NCI-H187 (cell line): ENCODE measurements at regions not wholly inside any gene's neighbourhood (a gene's known extent, or its start where the extent isn't known, plus 50 kb on each side); places are given as distances from the start of the nearest gene placed in this dataset.
"Not testable (repeated sequence)": the region's sequence is repeated elsewhere in the genome, so short reads cannot be mapped to it uniquely, and the experiment has no call there.

ENCODE experiments used
- DNase-seq, 2 experiments: peaks; one replicate each; lab custom pipeline; 2025; lab: John Stamatoyannopoulos, UW

- no peak for DNase-seq
Observed at GRCh38 chr21:35982717-35983116, 77.6 kb downstream of the SETD4 start.

DNA sequence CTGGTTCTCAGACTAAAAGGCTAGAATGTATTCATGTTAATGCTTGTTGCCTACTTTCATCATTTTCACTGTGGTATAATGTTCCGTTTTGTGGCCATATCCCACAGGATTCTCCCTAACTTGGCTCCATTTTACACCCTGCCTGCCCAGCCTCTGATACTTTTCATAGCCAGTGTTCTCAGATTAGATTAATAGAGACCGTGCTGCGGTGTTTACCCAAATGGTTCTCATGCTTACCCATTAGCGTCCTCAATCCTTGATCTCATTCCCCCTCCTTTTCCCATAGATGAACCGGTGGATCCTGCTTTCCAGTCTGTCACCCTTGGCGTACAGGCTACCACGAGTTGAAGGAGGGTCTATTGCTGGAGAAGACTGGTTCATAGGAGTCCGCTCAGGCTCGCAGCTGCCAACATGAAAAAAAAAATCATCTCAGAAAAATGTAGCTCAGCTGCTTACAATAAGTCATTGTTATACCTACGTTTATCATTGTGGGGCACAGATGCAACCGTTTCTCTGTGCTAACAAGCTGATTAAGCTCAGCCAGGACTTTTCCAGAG, 78.7 kb downstream of the SETD4 start:
- no peak for DNase-seq

DNA sequence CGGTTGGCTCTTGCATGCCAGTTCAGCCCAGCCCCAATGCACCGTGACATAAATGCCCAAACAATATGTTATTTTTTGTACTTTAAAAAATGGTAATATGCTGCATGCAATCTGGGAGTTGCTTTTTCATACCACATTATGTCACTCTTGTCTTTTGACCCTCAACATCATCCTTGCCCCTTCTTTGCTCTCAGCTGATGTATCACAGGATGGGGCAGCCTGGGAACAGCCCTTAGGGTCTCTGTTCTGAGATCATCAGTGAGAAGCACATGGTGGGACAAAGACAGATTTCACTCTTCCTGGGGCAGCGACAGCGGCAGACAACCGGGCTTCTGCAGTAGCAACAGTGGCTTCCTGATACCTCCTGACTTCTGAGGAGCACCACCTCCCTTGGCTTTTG, 79.5 kb downstream of the SETD4 start:
- no peak for DNase-seq

- not testable (repeated sequence) for DNase-seq
Observed at GRCh38 chr21:35977860-35978259, 82.5 kb downstream of the SETD4 start.

DNA sequence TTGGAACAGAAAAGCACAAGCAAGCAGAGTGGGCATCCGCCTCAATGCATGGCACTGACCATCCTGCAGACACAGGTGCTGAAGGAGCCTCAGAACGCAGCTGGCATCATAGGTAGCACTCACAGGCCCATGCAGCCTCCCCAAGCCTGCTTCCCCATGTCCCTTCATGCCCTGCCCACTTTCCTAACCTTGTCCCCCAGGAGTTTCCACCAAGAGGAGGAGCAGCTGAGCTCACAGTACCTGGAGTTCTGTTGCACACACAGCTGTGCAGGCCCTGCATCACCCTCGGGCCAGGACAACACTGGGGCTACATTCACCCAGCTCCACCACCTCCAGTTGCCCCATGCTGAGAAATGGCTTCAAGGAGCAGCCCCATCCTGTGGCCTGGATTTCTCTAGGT, 83.4 kb downstream of the SETD4 start:
- DNase-seq: no peak

GRCh38 chr21:35976481-35976880, 83.8 kb downstream of the SETD4 start:
- no peak for DNase-seq

GRCh38 chr21:35974775-35975174, 85.6 kb downstream of the SETD4 start:
- peak; percentile 72 to 78 for DNase-seq

- DNase-seq: no peak
Observed at GRCh38 chr21:35971824-35972223, 88.5 kb downstream of the SETD4 start.

GRCh38 chr21:35969281-35969680, 91.0 kb downstream of the SETD4 start:
- DNase-seq: no peak

GRCh38 chr21:35968564-35968963, 91.8 kb downstream of the SETD4 start:
- no peak for DNase-seq

- DNase-seq: no peak
Observed at GRCh38 chr21:35965699-35966098, 94.6 kb downstream of the SETD4 start.

DNA sequence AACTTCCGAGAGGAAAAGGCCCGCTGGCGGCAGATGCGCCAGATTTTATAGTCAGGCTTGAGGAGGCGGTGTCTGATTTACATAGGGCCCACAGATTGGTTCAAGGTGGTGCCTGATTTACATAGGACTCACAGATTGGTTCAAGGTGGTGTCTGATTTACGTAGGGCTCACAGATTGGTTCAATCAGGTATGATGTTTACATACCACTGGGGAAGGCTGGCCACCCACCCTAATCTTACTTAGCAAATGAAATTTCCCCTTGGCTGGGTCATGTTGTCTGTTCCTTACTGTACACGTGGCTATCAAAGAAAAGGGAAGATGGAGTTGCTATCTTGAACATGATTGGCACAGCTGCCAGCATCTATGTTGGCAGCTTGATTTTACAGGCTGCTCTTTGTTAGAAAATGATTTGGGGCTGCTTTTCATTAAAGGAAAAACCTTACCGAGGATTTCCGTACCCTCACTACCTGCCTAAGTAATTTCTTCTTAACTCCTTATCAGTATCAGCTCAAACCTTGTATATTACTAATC, 96.3 kb downstream of the SETD4 start:
- DNase-seq: no peak

DNA sequence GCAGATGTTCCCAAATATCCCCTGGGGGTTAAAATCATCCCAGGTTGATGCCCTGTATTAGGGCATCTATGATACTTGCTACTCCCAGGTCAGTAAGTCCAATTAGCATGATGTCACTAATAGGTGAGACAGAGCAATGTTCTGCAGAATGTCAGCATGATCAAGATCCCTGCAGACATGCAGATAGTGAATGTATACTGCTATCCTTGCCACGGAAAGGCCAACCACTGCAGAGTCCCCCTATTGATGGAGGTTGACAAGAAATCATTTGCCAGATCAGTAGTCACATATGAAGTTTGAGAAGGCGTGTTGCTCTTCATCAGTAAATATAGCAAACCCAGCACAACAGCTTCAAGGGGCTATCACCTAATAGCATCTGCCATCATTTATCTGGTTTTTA, 97.4 kb downstream of the SETD4 start:
- DNase-seq: no peak

DNA sequence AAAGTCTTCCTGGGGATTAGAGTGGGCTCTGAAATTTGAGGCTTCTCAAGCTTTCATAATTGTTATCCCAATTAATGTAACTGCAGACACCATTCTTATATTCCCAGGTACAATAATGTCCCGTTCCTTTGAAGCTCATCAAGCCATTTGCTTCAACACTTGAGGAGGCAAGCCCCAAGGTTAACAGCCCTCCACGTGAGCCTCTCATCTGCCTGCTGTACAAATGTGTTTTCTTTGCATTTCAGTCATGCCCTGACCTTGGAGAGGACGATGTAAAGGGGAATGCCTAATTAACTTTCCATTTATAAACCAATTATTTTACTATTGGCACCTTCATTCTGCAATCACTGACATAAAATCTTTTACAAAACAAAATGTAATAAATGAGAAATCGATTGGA, 106.3 kb downstream of the SETD4 start:
- peak; percentile 78 to 81 for DNase-seq

GRCh38 chr21:35953597-35953996, 106.7 kb downstream of the SETD4 start:
- no peak for DNase-seq

DNA sequence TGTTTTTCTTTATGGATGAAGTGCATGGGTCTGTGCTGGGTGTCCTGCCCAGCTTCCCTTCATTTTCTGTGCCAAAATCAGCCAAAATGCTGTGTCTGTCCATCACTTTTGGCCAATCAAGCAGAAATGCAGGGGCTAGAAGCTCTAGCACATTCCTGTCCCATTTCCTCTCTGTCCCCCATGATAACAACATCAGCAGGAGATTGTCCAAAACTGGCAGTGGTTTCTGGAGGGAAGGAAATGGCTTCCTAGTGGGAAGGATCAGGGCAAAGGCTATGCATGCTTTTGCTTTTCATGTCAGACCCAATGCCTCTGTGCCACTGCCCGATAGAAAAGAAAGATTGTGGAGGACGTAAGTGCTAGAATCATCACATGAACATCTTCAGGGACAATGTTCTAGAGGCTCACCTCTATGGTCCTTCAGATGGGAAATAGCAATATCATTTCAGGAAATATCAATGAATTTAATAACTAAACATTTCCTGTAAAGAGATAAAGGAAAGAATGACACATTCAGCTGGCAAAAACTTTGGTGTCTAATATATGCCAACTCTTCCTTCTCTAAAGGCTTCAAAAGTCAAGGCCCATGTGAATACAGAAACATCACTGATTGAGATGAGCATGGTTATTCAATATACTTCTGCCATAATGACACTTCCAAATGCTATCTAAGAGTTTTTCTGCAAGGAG, 107.5 kb downstream of the SETD4 start:
- no peak for DNase-seq

GRCh38 chr21:35948982-35949381, 111.3 kb downstream of the SETD4 start:
- no peak for DNase-seq

GRCh38 chr21:35945089-35945671, 115.1 kb downstream of the SETD4 start:
- DNase-seq: no peak

- peak in 1 of 2 experiments; percentile 12 for DNase-seq
Observed at GRCh38 chr21:35943752-35944151, 116.6 kb downstream of the SETD4 start.

DNA sequence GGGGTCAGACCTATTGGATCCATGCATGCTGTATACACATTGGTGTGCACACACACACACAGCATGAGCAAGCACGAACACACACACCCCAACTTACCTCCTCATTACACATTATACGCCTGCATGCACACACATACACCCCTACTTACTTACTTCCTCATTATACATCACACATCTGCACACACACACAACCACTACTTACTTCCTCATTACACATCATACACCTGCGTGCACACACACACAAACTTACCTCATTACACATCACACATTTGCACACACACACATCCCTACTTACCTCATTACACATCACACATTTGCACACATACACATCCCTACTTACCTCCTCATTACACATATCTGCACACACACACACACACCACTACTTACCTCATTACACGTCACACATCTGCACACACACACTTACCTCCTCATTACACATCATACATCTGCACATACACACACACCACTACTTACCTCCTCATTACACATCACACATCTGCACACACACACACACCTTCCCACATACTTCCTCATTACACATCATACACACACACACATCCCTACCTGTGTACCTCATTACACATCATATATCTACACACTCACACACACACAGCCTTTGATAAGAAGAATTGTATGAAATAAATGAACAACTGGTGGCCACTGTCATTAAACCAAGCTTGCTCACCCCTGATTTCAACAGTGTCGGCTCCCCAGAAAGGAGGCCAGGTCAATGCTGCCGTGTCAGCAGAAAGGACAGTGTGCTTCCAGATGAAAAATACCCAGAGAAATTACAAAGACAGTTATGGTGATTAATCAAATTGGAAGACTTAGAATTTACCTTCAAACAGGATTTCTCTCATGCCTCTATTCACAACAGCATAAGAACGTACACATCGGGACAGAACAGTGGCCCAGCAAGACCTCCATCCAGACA, 117.8 kb downstream of the SETD4 start:
- no peak for DNase-seq

- DNase-seq: peak; percentile 40 to 61
Observed at GRCh38 chr21:35940074-35940927, 120.0 kb downstream of the SETD4 start.
